CD1c-positive myeloid dendritic cell (primary cell): ENCODE measurements at regions not wholly inside any gene's neighbourhood (a gene's known extent, or its start where the extent isn't known, plus 50 kb on each side); places are given as distances from the start of the nearest gene placed in this dataset.

Source experiments
- DNase-seq: peaks from one replicate; pipeline ENCODE4 v3.0.0-alpha.2; 2016; ENCODE audit errors: extremely low spot score

DNA sequence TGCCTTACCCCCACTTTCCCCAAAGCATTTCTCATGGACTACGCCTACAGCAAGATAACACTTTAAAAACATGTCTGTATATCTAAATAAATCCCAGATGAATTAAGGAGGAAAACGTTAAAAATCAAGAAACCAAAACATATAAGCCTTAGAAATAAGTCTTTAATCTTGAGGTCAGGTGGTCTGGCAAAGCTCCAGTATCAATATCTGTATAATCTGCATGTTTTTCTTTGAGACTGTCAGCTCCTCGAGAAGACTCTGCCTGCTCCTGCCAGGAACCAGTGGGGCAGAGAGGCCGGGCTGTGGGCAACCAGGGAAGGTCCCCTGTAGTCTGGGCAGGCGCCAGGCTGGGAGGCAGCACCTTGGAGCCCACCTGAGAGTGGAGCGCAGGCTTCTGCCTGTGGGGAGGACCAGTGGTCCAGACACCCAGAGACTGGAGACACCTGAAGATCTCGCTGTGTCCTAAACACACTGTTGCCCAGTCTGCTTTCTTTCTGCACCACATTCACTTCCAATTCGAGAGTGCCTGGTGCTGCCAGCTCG is 291.0 kb upstream of the SOX11 start:
- no peak for DNase-seq

DNA sequence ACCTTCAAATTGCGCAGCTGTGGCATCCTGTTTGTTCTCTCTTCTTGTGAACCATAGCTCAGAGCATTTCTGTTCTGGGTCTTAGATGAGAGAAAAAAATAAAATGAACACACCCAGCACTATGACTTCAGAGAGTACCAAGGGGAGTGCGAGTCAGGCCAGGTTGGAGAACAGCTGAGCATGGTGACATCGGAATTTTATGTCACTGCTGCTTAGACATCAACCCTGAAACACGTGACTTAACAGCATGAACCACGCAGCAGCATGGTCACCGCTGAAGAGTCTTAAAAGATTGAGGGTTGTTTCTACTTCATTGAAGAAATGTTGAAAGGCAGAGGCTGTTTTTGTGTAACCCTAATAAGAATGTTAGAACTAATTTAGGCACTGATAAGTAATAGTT is 288.8 kb upstream of the SOX11 start:
- DNase-seq, result no peak

DNA sequence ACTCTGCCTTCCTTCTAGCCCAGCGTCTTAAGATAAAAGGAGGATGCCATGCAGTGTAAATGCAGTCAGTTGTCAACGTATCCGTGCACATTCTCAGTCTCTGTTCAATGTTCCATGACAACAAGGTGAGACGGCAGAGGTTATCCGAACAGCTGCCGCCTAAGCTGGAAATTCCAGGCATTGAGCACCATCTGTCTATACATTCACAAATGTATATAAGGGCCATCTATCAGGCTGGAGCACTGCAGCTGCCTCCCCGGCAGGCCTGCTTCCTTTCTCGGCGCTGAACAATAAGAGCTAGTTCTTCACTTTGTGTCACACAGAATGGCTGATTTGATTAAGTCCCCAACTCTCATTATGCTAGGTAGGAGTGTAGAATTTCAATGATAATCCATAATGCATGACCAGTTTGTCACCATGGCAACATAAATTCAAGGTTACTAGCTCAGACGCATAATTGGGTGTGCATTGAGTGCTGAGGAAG is 282.2 kb upstream of the SOX11 start:
- DNase-seq, result no peak

DNA sequence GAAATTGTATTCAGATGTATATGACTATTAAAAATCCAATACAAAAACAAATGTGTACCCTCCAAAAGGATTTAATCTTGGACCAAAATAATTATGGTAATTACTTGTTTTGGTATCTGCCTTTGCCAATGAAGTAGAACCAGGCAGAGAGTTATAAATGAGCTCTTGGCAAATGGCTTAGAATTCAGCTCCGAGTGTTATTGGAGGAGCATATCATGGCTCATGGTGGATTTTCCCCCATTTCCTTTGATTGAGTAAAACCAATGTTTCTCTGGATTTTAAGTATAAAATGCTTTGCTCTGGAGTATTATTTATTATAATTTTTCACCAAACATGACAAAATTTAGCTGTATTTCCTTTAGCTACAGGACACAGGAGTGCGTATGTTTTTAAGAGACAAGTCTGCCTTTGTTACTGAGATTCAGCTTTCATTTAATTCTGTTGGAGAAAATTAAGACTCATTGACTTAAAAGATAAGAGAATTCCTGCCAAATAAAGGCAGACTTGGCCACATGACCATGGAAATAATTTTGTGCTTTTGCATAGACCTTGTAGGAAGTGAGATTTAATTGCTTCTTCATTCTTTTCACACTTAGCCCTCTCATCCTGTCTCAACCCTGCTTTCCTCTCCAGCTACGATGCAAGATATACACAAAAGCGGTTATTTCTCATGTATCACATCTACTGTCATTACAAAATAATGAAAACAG is 281.0 kb upstream of the SOX11 start:
- no peak for DNase-seq

- no peak for DNase-seq
Measured at GRCh38 chr2:5412001-5412400, 280.2 kb upstream of the SOX11 start.

DNA sequence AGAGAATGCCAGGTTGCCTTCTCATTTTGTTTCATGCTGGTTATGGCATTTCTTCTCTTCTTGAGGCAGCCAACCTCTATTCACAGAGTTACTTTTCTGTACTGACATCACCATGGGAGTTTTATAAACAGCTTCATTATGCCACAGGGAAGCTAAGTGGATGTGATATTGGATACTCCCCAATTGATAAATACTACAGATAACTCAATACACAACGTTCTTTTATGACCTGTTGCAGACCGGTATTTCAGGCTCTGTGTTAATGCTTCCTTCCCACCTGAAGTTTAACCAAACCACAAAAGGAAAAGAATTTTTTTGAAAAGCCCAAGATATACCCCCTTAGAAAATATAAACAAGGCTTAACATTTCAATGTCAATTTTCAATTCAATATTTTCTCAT is 258.3 kb upstream of the SOX11 start:
- DNase-seq, result no peak

DNA sequence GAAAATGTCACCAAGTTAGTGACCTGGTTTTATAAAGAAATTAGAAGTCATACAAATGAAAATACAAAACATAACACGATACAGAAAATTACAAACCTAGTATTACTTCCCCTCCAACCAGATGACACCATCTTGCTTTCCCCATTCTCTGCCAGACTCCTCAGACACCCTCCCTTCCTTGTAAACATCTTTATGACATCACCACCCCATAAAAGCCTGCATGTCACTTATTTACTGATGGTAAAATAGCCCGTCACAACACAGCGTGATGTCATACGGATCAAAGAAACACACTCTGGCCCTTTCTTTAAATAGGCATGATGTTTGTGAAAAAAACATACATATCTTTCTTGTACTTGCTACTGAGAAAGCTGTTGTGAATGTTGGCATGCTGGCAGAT is 254.8 kb upstream of the SOX11 start:
- DNase-seq, result no peak

DNA sequence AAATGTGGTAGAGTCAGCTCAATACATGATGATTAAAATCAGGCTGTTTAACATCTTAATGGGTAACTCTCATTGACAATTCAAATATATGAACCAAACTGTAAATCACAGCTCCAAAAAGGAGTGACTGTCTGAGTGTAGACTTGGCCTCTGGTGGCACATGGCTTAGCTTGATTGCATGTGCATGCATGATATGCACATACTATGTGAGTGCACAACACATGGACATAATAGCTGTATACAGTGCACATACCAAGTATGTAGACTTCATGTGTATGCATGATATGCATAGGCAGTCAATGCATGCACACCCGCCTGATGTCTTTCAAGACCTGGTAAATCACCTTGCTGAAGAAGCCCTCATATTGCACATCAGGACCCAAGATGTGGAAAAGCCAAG is 252.0 kb upstream of the SOX11 start:
- DNase-seq, result no peak

DNA sequence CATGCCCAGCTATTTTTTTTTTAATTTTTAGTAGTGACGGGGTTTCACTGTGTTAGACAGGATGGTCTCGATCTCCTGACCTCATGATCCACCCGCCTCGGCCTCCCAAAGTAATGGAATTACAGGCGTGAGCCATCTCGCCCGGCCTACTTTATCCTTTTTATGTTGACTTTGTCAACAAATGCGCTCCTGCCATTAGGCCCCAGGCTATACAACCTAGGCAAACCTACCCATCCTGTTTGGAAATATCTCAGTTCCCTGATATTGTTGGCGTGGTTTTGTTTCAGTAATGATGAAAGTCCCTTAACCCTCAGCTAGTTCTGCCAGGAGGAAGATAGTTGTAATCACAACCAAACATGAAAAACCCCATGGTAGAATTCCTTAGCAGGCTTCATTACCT is 249.4 kb upstream of the SOX11 start:
- no peak for DNase-seq

DNA sequence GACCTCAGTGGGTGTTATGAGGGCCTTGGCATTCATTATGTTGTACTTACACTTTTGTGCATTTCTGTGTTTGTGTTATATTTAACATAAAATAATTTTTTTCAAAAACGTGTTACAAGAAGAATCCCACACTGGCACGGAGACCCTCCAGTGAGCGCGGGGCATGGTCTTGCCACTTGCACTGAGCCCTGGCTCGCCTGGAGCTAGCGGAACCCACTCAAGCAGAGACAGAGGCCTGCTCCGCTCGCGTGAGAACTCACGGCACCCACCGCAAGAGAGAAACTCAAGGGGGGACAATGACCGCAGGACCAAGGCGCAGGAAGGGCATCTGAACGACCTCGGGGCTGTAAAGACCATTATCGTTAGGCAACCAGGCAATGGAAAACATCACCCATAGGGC is 248.0 kb upstream of the SOX11 start:
- no peak for DNase-seq

GRCh38 chr2:5444854-5445253 is 247.3 kb upstream of the SOX11 start:
- no peak for DNase-seq

DNA sequence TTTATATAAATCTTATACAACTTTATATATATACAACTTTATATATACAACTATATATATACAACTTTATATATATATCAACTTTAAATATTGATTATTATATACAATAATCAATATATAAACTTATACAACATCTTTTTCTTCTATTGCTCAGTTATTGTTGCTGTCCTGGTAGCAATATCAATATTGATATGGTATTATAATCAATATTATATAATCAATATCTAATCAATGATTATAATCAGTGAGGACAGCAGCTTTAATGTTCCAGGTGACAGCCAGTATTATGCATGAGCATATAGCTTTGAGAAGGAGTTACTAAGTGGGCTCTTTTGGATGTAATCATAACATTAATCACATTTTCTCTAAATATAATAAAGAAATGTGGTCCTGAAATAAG is 242.3 kb upstream of the SOX11 start:
- DNase-seq, result no peak

GRCh38 chr2:5453220-5454050 is 238.7 kb upstream of the SOX11 start:
- no peak for DNase-seq

GRCh38 chr2:5454051-5454390 is 238.2 kb upstream of the SOX11 start:
- DNase-seq, result no peak

- DNase-seq, result no peak
Measured at GRCh38 chr2:5459041-5459440, 233.1 kb upstream of the SOX11 start.

DNA sequence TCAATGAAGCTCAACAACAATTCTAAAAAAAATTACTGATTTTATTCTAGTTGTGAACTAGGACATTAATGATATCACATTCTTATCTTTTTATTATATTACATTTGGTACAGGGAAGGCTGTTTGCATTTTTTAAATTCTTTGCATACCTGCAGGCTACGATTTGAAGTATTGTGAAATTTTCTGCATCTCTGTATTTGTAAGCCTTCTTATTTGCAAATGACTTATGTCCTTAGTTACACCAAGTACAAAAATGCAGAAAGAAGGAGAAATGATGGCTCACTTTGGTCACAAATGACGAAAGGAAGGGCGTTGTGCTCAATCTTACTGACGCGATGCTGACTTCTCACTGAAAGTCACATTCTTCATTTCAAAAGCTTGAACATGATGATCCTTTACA is 227.5 kb upstream of the SOX11 start:
- DNase-seq, result no peak

- no peak for DNase-seq
Measured at GRCh38 chr2:5465859-5466258, 226.3 kb upstream of the SOX11 start.

DNA sequence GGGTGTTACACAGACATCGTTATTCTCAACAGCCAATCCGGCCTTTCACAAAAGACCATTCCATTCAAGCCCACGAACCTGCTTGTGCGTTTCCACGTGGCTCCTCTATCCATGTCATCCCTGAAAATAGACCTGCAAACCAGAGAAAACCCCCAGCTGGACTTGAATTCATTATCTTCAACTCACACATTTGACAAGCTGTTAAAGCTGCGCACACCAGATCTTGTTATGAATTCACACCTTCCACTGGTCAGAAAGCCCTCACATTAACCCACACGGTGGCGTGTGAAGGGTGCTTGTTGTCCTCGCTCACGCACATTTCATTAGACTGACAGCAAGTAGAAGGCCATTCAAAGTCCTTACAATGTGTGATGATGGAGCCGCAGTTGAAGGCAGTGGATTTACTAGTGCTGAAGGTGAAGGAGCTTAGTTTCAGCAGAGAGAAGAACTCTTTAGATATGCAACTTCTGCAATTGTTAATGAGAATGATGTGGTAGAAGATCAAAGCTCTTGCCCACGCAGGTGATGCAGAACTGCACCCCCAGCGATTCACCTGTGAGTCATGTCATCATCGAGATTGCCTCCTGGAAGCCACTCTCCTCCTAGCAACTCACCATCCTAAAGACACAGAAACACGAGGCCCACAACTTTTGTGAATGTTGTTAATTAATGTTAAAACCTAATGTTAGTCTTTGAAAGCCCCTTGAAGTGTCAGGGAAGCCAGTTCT is 224.8 kb upstream of the SOX11 start:
- no peak for DNase-seq

DNA sequence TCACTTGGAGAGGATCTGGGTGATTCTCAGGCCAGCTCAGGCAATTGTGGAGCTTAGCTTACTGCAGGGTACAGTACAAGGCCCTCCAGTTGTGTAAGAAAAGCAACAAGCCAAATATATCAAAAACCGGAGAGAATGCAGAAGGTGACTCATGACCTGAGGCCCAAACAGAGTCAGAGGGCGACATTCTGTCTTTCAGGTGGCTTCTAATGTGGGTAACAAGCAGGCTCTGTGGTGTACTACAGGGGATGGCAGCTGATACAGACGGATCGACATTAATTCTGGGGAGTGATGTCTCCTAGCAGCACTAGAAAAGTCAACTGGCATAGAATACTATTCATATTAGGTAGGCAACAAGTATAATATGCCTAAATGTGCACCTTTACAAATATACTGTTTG is 219.5 kb upstream of the SOX11 start:
- no peak for DNase-seq

GRCh38 chr2:5473635-5474034 is 218.5 kb upstream of the SOX11 start:
- DNase-seq, result no peak

- DNase-seq, result no peak
Measured at GRCh38 chr2:5474716-5475115, 217.5 kb upstream of the SOX11 start.

GRCh38 chr2:5479265-5479928 is 212.8 kb upstream of the SOX11 start:
- DNase-seq, result no peak
